ENCODE measurements at regions not wholly inside any gene's neighbourhood (a gene's known extent, or its start where the extent isn't known, plus 50 kb on each side); places are given as distances from the start of the nearest gene placed in this dataset.

- Mint-ChIP-seq H3K27ac (ENCODE audit: unreplicated experiment) (no peak overlapping the region), H3K4me1 (ENCODE audit: low read depth, unreplicated experiment) (no peaks in the 10 kb centered on the region), H3K4me3 (ENCODE audit: unreplicated experiment) (no peak overlapping the region), H3K9me3 (ENCODE audit: unreplicated experiment) (peaks cover 14% of the 10 kb centered on the region), H3K36me3 (ENCODE audit: insufficient read depth, unreplicated experiment) (no peaks in the 10 kb centered on the region), H3K27me3 (ENCODE audit: insufficient read depth, unreplicated experiment) (peaks cover 5% of the 10 kb centered on the region)
- Histone ChIP-seq H3K9me3 (no peaks in the 10 kb centered on the region), H3K4me1 (no peaks in the 10 kb centered on the region), H3K36me3 (ENCODE audit: control insufficient read depth, insufficient read depth, low read length) (no peaks in the 10 kb centered on the region), H3K4me3 (ENCODE audit: low read depth, low read length) (no peak overlapping the region), H3K27me3 (replicated peaks; ENCODE audit: control insufficient read depth, insufficient read depth, low read length) (no peaks in the 10 kb centered on the region)
- CTCF ChIA-PET = no interaction called here
- TF ChIP-seq CTCF (IDR thresholded peaks at IDR 0.05; ENCODE audit: insufficient read depth in 1 of 2, low read depth in 1 of 2, low read length in 1 of 2, severe bottlenecking in 1 of 2, unreplicated experiment in 1 of 2) = no peak
- intact Hi-C loops (cut with micrococcal nuclease; ENCODE audit: unreplicated experiment) = no loop called here
- DNase-seq = no peak
- BruUV-seq (replicated peaks) = no TSS peak
- POLR2A ChIA-PET = no interaction called here
These were observed 411.4 kb downstream of the IRX1 start for GRCh38 chr5:4007001-4007400.

- Histone ChIP-seq H3K4me1 (no peaks in the 10 kb centered on the region), H3K9me3 (no peaks in the 10 kb centered on the region), H3K36me3 (ENCODE audit: control insufficient read depth, insufficient read depth, low read length) (no peaks in the 10 kb centered on the region), H3K27me3 (replicated peaks; ENCODE audit: control insufficient read depth, insufficient read depth, low read length) (no peaks in the 10 kb centered on the region), H3K4me3 (ENCODE audit: low read depth, low read length) (no peak overlapping the region)
- H3K4me3 Mint-ChIP-seq (ENCODE audit: unreplicated experiment) = no peak overlapping the region
- no peak for TF ChIP-seq CTCF (IDR thresholded peaks at IDR 0.05; ENCODE audit: insufficient read depth in 1 of 2, low read depth in 1 of 2, low read length in 1 of 2, severe bottlenecking in 1 of 2, unreplicated experiment in 1 of 2)
- intact Hi-C loops (cut with micrococcal nuclease; ENCODE audit: unreplicated experiment) = no loop called here
- no peaks in the 10 kb centered on the region for H3K4me1 Mint-ChIP-seq (ENCODE audit: low read depth, unreplicated experiment)
- H3K27me3 Mint-ChIP-seq (ENCODE audit: insufficient read depth, unreplicated experiment) = peaks cover 5% of the 10 kb centered on the region
- no peak for DNase-seq
- CTCF ChIA-PET = no interaction called here
- BruUV-seq (replicated peaks) = no TSS peak
- H3K9me3 Mint-ChIP-seq (ENCODE audit: unreplicated experiment) = peaks cover 14% of the 10 kb centered on the region
- POLR2A ChIA-PET = no interaction called here
- no peaks in the 10 kb centered on the region for H3K36me3 Mint-ChIP-seq (ENCODE audit: insufficient read depth, unreplicated experiment)
- no peak overlapping the region for H3K27ac Mint-ChIP-seq (ENCODE audit: unreplicated experiment)
These were observed 416.3 kb downstream of the IRX1 start for GRCh38 chr5:4011943-4012342.

GRCh38 chr5:4013106-4013898 lies 417.7 kb downstream of the IRX1 start:
- DNase-seq = no peak
- peaks cover 14% of the 10 kb centered on the region for H3K9me3 Mint-ChIP-seq (ENCODE audit: unreplicated experiment)
- Histone ChIP-seq H3K36me3 (ENCODE audit: control insufficient read depth, insufficient read depth, low read length) (no peaks in the 10 kb centered on the region), H3K4me3 (ENCODE audit: low read depth, low read length) (no peak overlapping the region), H3K27me3 (replicated peaks; ENCODE audit: control insufficient read depth, insufficient read depth, low read length) (no peaks in the 10 kb centered on the region), H3K4me1 (no peaks in the 10 kb centered on the region), H3K9me3 (no peaks in the 10 kb centered on the region; the same call in 1 of the 2 replicates)
- no peak overlapping the region for H3K4me3 Mint-ChIP-seq (ENCODE audit: unreplicated experiment)
- H3K27me3 Mint-ChIP-seq (ENCODE audit: insufficient read depth, unreplicated experiment) = peaks cover 5% of the 10 kb centered on the region
- H3K36me3 Mint-ChIP-seq (ENCODE audit: insufficient read depth, unreplicated experiment) = no peaks in the 10 kb centered on the region
- intact Hi-C loops (cut with micrococcal nuclease; ENCODE audit: unreplicated experiment) = no loop called here
- H3K4me1 Mint-ChIP-seq (ENCODE audit: low read depth, unreplicated experiment) = no peaks in the 10 kb centered on the region
- no peak overlapping the region for H3K27ac Mint-ChIP-seq (ENCODE audit: unreplicated experiment)
- no TSS peak for BruUV-seq (replicated peaks)
- TF ChIP-seq CTCF (IDR thresholded peaks at IDR 0.05; ENCODE audit: insufficient read depth in 1 of 2, low read depth in 1 of 2, low read length in 1 of 2, severe bottlenecking in 1 of 2, unreplicated experiment in 1 of 2) = no peak
- ChIA-PET POLR2A (no interaction called here), CTCF (no interaction called here)

Data from Caco-2 (cell line).